Left ventricle myocardium inferior (tissue), 1 donor: ENCODE measurements at regions not wholly inside any gene's neighbourhood (a gene's known extent, or its start where the extent isn't known, plus 50 kb on each side); places are given as distances from the start of the nearest gene placed in this dataset.
"Not testable (repeated sequence)": the region's sequence is repeated elsewhere in the genome, so short reads cannot be mapped to it uniquely, and the experiment has no call there.

Source experiments
- DNase-seq: peaks from one replicate; pipeline ENCODE4 v3.0.0-alpha.2; 2020
- H3K27ac ChIP-seq: fragments of 200-600 bp; replicated peaks from 2 replicates; pipeline ENCODE4 v1.8.0; 2021
- H3K27me3 ChIP-seq: fragments of 200-600 bp; 2 replicates; pipeline ENCODE4 v1.8.0; 2021; ENCODE audit warnings: low read depth
- H3K36me3 ChIP-seq: fragments of 200-600 bp; 2 replicates; pipeline ENCODE4 v1.8.0; 2021
- H3K4me1 ChIP-seq: fragments of 200-600 bp; 2 replicates; pipeline ENCODE4 v1.8.0; 2021
- H3K4me3 ChIP-seq: fragments of 200-600 bp; 2 replicates; pipeline ENCODE4 v1.8.0; 2021; ENCODE audit warnings: mild to moderate bottlenecking, moderate library complexity
- H3K9me3 ChIP-seq: fragments of 200-600 bp; replicated peaks from 2 replicates; pipeline ENCODE4 v1.8.0; 2021
- intact Hi-C: fragments of 100-400 bp; cut with micrococcal nuclease; formaldehyde crosslinking; loops from one replicate; pipeline ENCODE4 v1.11.0; 2022
- TF ChIP-seq, protein P1 (sequence below): fragments of 200-600 bp; IDR thresholded peaks from 2 replicates; pipeline ENCODE4 v1.8.0; 2021; ENCODE audit warnings: antibody characterized with exemption, mild to moderate bottlenecking, borderline replicate concordance
- donor health status: DM: no; HTN: yes; CAD: no; lungs with severe emphysema.

DNA sequence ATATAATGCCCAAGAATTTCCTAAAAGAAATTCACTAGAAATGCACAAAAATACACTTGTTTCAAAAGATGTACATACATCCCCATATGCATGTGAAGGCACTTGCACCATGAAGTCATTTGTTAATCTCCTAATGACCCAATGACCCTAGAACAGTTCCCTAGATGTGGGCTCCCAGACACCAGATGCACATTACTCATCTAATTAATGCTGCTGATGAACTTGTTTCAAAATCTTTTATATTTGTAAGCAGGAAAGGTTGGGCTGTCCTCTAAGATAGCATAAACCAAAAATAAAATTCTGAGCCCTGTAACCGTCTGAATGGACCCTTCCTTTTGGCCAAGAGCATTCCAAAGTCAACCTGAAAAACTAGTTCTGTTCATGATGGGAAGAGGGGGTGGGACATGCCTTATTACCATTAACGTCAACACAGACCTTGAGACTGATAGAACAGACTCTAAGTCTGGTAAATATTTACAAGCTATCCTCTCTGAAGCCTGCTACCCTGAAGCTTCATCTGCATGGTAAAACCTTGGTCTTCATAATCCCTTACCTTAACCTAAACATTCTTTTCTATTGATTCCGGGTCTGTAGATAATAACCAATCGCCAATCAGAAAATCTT lies 91.0 kb upstream of the DAPK1 start:
- DNase-seq, result no peak
- Histone ChIP-seq H3K4me3 (no peak overlapping the region), H3K27me3 (peaks cover 37% of the 10 kb centered on the region), H3K27ac (no peak overlapping the region), H3K36me3 (no peaks in the 10 kb centered on the region), H3K4me1 (no peaks in the 10 kb centered on the region), H3K9me3 (no peaks in the 10 kb centered on the region)
- intact Hi-C loops, result no loop called here
- TF ChIP-seq, protein P1, sequence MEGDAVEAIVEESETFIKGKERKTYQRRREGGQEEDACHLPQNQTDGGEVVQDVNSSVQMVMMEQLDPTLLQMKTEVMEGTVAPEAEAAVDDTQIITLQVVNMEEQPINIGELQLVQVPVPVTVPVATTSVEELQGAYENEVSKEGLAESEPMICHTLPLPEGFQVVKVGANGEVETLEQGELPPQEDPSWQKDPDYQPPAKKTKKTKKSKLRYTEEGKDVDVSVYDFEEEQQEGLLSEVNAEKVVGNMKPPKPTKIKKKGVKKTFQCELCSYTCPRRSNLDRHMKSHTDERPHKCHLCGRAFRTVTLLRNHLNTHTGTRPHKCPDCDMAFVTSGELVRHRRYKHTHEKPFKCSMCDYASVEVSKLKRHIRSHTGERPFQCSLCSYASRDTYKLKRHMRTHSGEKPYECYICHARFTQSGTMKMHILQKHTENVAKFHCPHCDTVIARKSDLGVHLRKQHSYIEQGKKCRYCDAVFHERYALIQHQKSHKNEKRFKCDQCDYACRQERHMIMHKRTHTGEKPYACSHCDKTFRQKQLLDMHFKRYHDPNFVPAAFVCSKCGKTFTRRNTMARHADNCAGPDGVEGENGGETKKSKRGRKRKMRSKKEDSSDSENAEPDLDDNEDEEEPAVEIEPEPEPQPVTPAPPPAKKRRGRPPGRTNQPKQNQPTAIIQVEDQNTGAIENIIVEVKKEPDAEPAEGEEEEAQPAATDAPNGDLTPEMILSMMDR, result no peak

DNA sequence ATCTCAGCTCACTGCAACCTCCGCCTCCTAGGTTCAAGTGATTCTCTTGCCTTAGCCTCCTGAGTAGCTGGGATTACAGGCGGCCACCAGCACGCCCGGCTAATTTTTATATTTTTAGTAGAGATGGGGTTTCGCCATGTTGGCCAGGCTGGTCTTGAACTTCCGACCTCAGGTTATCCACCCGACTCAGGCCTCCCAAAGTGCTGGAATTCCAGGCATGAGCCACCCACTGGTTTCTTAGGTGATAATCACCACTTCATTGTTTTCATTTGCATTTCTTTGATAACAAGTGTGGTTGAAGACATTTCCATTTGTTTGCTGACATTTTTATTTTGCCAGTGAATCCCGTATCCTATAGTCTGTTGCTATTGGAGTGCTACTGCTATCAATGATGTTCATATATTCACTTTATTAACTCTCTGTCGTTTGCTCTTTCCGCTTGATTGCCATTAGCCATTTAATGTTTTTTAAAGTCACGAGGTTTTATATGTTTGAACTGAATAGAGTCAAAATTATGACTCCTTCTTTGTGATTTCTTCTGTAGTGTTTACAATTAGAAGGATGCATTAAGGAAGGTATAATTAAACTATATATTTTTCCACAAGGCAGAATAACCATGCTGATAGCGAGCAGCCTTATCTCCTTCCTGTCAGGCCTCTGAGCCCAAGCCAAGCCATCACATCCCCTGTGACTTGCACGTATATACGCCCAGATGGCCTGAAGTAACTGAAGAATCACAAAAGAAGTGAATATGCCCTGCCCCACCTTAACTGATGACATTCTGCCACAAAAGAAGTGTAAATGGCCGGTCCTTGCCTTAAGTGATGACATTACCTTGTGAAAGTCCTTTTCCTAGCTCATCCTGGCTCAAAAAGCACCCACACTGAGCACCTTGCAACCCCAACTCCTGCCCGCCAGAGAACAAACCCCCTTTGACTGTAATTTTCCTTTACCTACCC lies 87.3 kb upstream of the DAPK1 start:
- H3K36me3 ChIP-seq, DNase-seq, H3K9me3 ChIP-seq, intact Hi-C loops, H3K27ac ChIP-seq, H3K4me1 ChIP-seq, H3K4me3 ChIP-seq: not testable (repeated sequence)
- peaks cover 28% of the 10 kb centered on the region for H3K27me3 ChIP-seq

DNA sequence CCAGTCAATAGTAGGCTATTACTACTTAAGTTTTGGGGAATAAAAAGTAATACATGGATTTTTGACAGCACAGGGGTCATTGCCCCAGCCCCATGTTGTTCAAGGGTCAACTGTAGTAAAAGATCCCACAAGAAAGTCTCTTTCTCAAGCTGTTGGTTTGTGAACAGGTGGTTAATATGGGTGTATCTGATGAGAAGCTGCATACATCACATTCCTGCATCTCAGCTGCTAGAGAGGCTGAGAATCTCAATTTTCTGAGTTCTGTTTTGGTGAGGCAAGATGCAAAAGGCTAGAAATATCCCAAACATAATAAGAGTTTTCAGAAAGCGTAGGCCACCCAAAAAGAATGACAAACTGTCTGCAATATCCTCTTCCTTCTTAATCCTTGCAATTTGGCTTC lies 76.8 kb upstream of the DAPK1 start:
- Histone ChIP-seq H3K27ac (no peak overlapping the region), H3K36me3 (no peaks in the 10 kb centered on the region), H3K4me3 (no peak overlapping the region), H3K4me1 (no peaks in the 10 kb centered on the region), H3K27me3 (peaks cover 8% of the 10 kb centered on the region), H3K9me3 (peaks cover 13% of the 10 kb centered on the region)
- intact Hi-C loops, result no loop called here
- TF ChIP-seq, protein P1, result no peak
- DNase-seq, result no peak

DNA sequence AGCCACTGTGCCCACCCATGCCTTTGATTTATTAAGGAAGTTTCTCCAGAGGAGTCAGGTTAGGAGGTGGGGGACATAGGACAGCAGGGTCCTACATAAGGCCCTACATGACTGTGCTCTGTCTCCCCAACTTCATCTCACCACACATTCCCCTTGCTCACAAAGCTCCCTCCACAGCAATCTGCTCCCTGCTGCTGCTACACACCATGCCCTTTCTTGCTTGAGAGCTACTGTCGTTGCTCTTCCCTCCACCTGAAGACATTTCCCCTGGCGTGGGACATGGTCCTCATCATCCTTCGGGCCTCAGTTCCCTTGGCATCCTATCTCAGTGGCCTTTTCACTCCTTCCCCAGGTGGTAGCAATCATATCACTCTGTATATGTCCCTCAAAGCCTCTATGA lies 75.9 kb upstream of the DAPK1 start:
- Histone ChIP-seq H3K27me3 (peaks cover 8% of the 10 kb centered on the region), H3K4me1 (no peaks in the 10 kb centered on the region), H3K36me3 (no peaks in the 10 kb centered on the region), H3K4me3 (no peak overlapping the region), H3K9me3 (peaks cover 13% of the 10 kb centered on the region), H3K27ac (no peak overlapping the region)
- no peak for DNase-seq
- TF ChIP-seq, protein P1, result no peak
- intact Hi-C loops, result no loop called here

DNA sequence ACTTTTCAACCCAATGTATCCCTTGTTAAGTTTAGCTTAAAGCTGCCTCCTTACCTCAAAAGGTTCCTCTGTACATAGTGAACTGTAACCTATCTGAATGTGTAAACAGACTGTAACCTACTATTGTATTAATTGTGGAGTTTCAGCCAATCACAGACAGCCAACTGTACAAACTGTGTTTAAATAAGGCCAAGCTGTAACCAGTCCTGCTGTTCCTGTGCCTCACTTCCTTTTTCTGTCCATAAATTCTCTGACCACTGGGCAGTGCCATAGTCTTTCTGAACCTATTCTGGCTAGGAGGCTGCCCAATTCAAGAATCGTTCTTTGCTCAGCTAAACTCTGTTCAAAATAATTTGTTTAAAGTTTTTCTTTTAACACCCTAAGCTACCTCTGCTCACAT lies 74.7 kb upstream of the DAPK1 start:
- H3K27ac ChIP-seq, result no peak overlapping the region
- peaks cover 13% of the 10 kb centered on the region for H3K9me3 ChIP-seq
- H3K4me3 ChIP-seq, result no peak overlapping the region
- no peak for DNase-seq
- no peaks in the 10 kb centered on the region for H3K36me3 ChIP-seq
- H3K27me3 ChIP-seq, result peaks cover 8% of the 10 kb centered on the region
- TF ChIP-seq, protein P1, result no peak
- no peaks in the 10 kb centered on the region for H3K4me1 ChIP-seq
- intact Hi-C loops, result no loop called here

DNA sequence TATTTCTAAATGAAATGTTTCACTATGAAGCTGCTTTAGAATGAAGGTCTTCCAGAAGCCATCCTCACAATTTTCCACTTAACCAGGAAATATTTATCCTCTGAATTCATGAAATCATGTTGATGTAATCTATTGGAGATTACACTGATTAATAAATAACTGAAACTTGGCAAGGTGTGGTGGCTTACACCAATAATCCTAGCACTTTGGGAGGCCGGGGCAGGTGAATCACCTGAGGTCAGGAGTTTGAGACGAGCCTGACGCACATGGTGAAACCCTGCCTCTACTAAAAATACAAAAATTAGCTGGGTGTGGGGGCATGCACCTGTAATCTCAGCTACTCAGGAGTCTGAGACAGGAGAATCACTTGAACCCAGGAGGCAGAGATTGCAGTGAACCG lies 73.8 kb upstream of the DAPK1 start:
- H3K27ac ChIP-seq, intact Hi-C loops, DNase-seq, H3K36me3 ChIP-seq, H3K4me1 ChIP-seq, H3K4me3 ChIP-seq, H3K27me3 ChIP-seq: not testable (repeated sequence)
- peaks cover 13% of the 10 kb centered on the region for H3K9me3 ChIP-seq
